Esophagus muscularis mucosa (tissue), 3 donors: ENCODE measurements at regions not wholly inside any gene's neighbourhood (a gene's known extent, or its start where the extent isn't known, plus 50 kb on each side); places are given as distances from the start of the nearest gene placed in this dataset.

Source experiments
- CTCF ChIP-seq, 3 experiments: fragments of 200-600 bp in 2 of 3; fragments of 450-650 bp in 1 of 3; sonication (generic) in 2 of 3; IDR thresholded peaks; one replicate each; pipeline ENCODE4 v1.5.1; 2017 to 2019; ENCODE audit warnings: antibody characterized with exemption in 3 of 3, mild to moderate bottlenecking in 2 of 3, moderate library complexity in 1 of 3
- POLR2AphosphoS5 ChIP-seq, 2 donors: sonication (generic); formaldehyde crosslinking; IDR thresholded peaks; one replicate each; pipeline ENCODE4 v1.6.1; 2017; ENCODE audit warnings: antibody characterized with exemption in 2 of 2

GRCh38 chr5:57675236-57675635 lies 192.6 kb upstream of the ACTBL2 start:
- TF ChIP-seq CTCF (IDR thresholded peaks at IDR 0.05) = no peak
- TF ChIP-seq POLR2AphosphoS5 (IDR thresholded peaks at IDR 0.05) = no peak
